Caco-2 (cell line): ENCODE measurements at regions not wholly inside any gene's neighbourhood (a gene's known extent, or its start where the extent isn't known, plus 50 kb on each side); places are given as distances from the start of the nearest gene placed in this dataset.
A peak's percentile ranks its signal among the peaks of the same experiment; 100 is the strongest.

Source experiments
- BruUV-seq: library from RNA; stranded (reverse); fragments of 400-500 nt; replicated peaks from 2 replicates; lab custom pipeline; 2021; lab: Mats Ljungman, UMichigan
- CTCF ChIA-PET: fragments of 300-600 bp; sonication (Branson Sonifier 250); formaldehyde crosslinking; loops from one replicate; lab custom pipeline; 2022; ENCODE audit warnings: antibody characterized with exemption; lab: Charles Lee
- POLR2A ChIA-PET: fragments of 300-600 bp; sonication (Branson Sonifier 250); formaldehyde crosslinking; loops from one replicate; lab custom pipeline; 2022; ENCODE audit warnings: antibody characterized with exemption; lab: Charles Lee
- DNase-seq, 2 experiments: peaks; one replicate each; pipeline versions ENCODE4 v3.0.0 to v3.0.0-alpha.2; 2020 to 2022
- H3K27me3 ChIP-seq: replicated peaks from 2 replicates; pipeline ENCODE4 v1.6.0; 2011; ENCODE audit warnings: low read length; ENCODE audit not compliant: control insufficient read depth, insufficient read depth
- H3K36me3 ChIP-seq: 2 replicates; pipeline ENCODE4 v1.5.1; 2011; ENCODE audit warnings: low read length; ENCODE audit not compliant: control insufficient read depth, insufficient read depth
- H3K4me1 ChIP-seq: fragments of 250-450 bp; sonication (Bioruptor Pico); 2 replicates; pipeline ENCODE4 v1.5.1; 2020; ENCODE audit warnings: mild to moderate bottlenecking
- H3K4me3 ChIP-seq: 2 replicates; pipeline ENCODE4 v1.5.1; 2011; ENCODE audit warnings: low read depth, mild to moderate bottlenecking, control low read depth, low read length
- H3K9me3 ChIP-seq: fragments of 250-450 bp; sonication (Bioruptor Pico); 2 replicates; pipeline ENCODE4 v1.5.1; 2020; ENCODE audit warnings: mild to moderate bottlenecking, moderate library complexity
- H3K27ac Mint-ChIP-seq: one replicate; pipeline ENCODE4 v1.8.0; 2022; ENCODE audit warnings: mixed read lengths; ENCODE audit not compliant: unreplicated experiment
- H3K27me3 Mint-ChIP-seq: one replicate; pipeline ENCODE4 v1.8.0; 2022; ENCODE audit warnings: mixed read lengths; ENCODE audit not compliant: insufficient read depth, unreplicated experiment
- H3K36me3 Mint-ChIP-seq: one replicate; pipeline ENCODE4 v1.8.0; 2022; ENCODE audit warnings: mild to moderate bottlenecking, mixed read lengths; ENCODE audit not compliant: insufficient read depth, unreplicated experiment
- H3K4me1 Mint-ChIP-seq: one replicate; pipeline ENCODE4 v1.8.0; 2022; ENCODE audit warnings: low read depth, mixed read lengths; ENCODE audit not compliant: unreplicated experiment
- H3K4me3 Mint-ChIP-seq: one replicate; pipeline ENCODE4 v1.8.0; 2022; ENCODE audit warnings: mild to moderate bottlenecking, moderate library complexity, mixed read lengths; ENCODE audit not compliant: unreplicated experiment
- H3K9me3 Mint-ChIP-seq: one replicate; pipeline ENCODE4 v1.8.0; 2022; ENCODE audit warnings: mixed read lengths; ENCODE audit not compliant: unreplicated experiment
- CTCF ChIP-seq, 2 experiments: fragments of 200-600 bp in 1 of 2; IDR thresholded peaks; 1 replicate in 1 of 2; 2 replicates in 1 of 2; pipeline versions ENCODE4 v1.5.1 to v1.8.0; 2011 to 2022; ENCODE audit warnings: antibody characterized with exemption in 1 of 2, control low read depth in 1 of 2, inconsistent platforms in 1 of 2, low read depth in 1 of 2, low read length in 1 of 2, mild to moderate bottlenecking in 1 of 2, moderate library complexity in 1 of 2; ENCODE audit not compliant: insufficient read depth in 1 of 2, severe bottlenecking in 1 of 2, unreplicated experiment in 1 of 2
- intact Hi-C: fragments of 100-400 bp; cut with micrococcal nuclease; formaldehyde crosslinking; loops from one replicate; pipeline ENCODE4 v1.10.0; 2022; ENCODE audit not compliant: unreplicated experiment

DNA sequence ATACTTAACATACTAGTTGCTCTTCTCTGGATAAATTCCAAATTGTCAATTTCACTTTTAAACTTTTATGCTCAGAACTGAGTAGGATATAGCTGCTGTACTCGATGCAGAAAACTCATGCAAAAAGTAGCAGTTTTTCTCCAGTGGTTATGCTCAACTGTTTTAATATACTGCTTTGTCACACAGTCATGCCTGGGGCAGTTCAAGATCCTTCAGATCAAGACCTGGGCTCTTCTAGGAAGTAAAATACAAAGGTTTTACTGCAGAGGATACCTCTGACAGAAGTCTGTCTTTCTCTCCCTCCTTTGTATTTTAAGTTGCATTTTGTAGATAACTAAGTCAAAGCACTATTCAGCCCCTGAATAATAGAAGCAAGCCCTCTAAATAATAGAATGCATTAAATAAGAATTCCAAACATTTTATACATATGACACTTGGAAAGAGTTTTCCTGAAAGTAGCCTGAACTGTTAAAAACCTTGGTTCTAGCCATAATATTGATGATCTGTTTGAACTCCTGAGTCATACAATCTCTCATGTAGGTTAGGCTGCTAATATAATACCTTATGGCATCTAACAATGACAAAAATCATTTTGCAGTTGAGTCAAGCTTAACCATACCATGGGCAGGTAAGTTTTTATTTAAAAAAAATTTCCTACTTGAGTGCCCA, 183.3 kb upstream of the TRIB2 start:
- DNase-seq = no peak
- ChIA-PET CTCF (no interaction called here), POLR2A (no interaction called here)
- Mint-ChIP-seq H3K27me3 (no peaks in the 10 kb centered on the region), H3K36me3 (no peaks in the 10 kb centered on the region), H3K4me1 (peaks cover 37% of the 10 kb centered on the region), H3K4me3 (no peak overlapping the region), H3K9me3 (peaks cover 12% of the 10 kb centered on the region), H3K27ac (no peak overlapping the region)
- H3K27me3 ChIP-seq = no peaks in the 10 kb centered on the region
- no TSS peak for BruUV-seq
- no peak for TF ChIP-seq CTCF (IDR thresholded peaks at IDR 0.05; ENCODE audit: insufficient read depth in 1 of 2, low read depth in 1 of 2, low read length in 1 of 2, severe bottlenecking in 1 of 2, unreplicated experiment in 1 of 2)
- no peaks in the 10 kb centered on the region for H3K36me3 ChIP-seq
- peaks cover 15% of the 10 kb centered on the region for H3K4me1 ChIP-seq
- intact Hi-C loops = no loop called here
- no peak overlapping the region for H3K4me3 ChIP-seq
- no peaks in the 10 kb centered on the region; the same call in 1 of the 2 replicates for H3K9me3 ChIP-seq

DNA sequence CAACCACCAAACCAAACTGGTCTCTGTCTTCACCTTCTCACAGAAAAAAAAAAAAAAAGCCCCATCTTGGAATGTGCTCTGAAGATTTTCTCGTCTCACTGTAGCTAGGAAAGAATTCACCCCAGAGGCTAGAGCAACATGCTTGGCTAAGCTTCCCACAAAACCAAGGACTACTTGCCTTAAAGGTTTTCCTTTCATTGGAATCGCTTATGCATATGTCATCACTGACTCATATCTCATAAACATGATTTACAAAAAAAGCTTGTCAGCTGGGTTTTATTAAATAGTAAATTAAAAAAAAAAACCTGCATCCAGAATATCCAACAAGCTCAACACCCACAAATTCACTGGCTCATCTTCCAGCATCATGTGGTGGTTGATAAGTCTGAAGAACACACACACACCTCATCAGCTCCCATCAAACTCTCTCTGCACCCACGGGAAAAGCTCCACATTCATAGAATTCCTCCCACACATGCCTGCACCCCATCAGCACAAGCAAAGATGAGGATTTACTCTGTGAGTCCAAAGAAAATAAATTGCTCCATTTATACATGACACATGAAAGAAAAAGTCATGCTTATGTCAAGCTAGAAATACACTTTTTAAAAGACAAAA, 182.0 kb upstream of the TRIB2 start:
- H3K4me1 ChIP-seq = peaks cover 25% of the 10 kb centered on the region
- no peaks in the 10 kb centered on the region for H3K36me3 ChIP-seq
- CTCF ChIA-PET = no interaction called here
- Mint-ChIP-seq H3K9me3 (peaks cover 12% of the 10 kb centered on the region), H3K4me3 (no peak overlapping the region), H3K27me3 (no peaks in the 10 kb centered on the region), H3K4me1 (peaks cover 37% of the 10 kb centered on the region), H3K36me3 (no peaks in the 10 kb centered on the region), H3K27ac (peak overlapping the region; percentile 33)
- no TSS peak for BruUV-seq
- intact Hi-C loops = loop anchor here (5.0 kb wide), 2 partner anchors 77 to 183 kb away; partner anchors contain the start of gene TRIB2
- DNase-seq = no peak
- no peaks in the 10 kb centered on the region for H3K9me3 ChIP-seq
- no peak for TF ChIP-seq CTCF (IDR thresholded peaks at IDR 0.05; ENCODE audit: insufficient read depth in 1 of 2, low read depth in 1 of 2, low read length in 1 of 2, severe bottlenecking in 1 of 2, unreplicated experiment in 1 of 2)
- no peaks in the 10 kb centered on the region for H3K27me3 ChIP-seq
- no peak overlapping the region for H3K4me3 ChIP-seq
- POLR2A ChIA-PET = no interaction called here

- ChIA-PET POLR2A (no interaction called here), CTCF (no interaction called here)
- H3K4me1 Mint-ChIP-seq = peaks cover 37% of the 10 kb centered on the region
- H3K36me3 Mint-ChIP-seq = no peaks in the 10 kb centered on the region
- H3K27me3 Mint-ChIP-seq = no peaks in the 10 kb centered on the region
- no peak overlapping the region for H3K4me3 Mint-ChIP-seq
- H3K27ac Mint-ChIP-seq = no peak overlapping the region
- peaks cover 12% of the 10 kb centered on the region for H3K9me3 Mint-ChIP-seq
- no peak for DNase-seq
- TF ChIP-seq CTCF (IDR thresholded peaks at IDR 0.05; ENCODE audit: insufficient read depth in 1 of 2, low read depth in 1 of 2, low read length in 1 of 2, severe bottlenecking in 1 of 2, unreplicated experiment in 1 of 2) = no peak
- H3K36me3 ChIP-seq = no peaks in the 10 kb centered on the region
- no peaks in the 10 kb centered on the region for H3K9me3 ChIP-seq
- peaks cover 25% of the 10 kb centered on the region for H3K4me1 ChIP-seq
- no peak overlapping the region for H3K4me3 ChIP-seq
- no TSS peak for BruUV-seq
- intact Hi-C loops = loop anchor here (5.0 kb wide), 2 partner anchors 80 to 180 kb away; partner anchors contain the start of gene TRIB2
- no peaks in the 10 kb centered on the region for H3K27me3 ChIP-seq
These were observed 179.8 kb upstream of the TRIB2 start for GRCh38 chr2:12536976-12537375.
